ENCODE measurements at regions not wholly inside any gene's neighbourhood (a gene's known extent, or its start where the extent isn't known, plus 50 kb on each side); places are given as distances from the start of the nearest gene placed in this dataset.

DNA sequence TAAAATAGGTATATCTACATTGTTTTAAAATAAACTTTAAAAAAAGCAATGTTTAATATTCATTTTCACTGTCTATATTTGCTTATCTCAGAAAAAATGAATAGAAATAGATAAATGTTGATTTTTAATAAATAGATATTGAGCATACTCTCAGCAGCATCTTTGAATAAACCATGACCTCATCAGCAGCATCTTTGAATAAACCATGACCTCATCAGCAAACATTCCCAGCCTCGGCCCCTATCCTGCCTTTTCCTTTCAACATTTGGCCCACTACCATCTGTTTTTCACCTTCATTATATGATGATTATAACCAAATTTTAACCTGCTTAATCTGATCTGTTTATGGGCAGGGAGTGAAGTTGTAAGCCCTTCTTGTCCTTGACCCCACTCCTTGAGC lies 148.7 kb upstream of the SAMSN1 start:
- DNase-seq (ENCODE audit: low read depth) = no peak
- no peak overlapping the region for H3K4me3 ChIP-seq (ENCODE audit: low read length)
- TF ChIP-seq, protein P1, sequence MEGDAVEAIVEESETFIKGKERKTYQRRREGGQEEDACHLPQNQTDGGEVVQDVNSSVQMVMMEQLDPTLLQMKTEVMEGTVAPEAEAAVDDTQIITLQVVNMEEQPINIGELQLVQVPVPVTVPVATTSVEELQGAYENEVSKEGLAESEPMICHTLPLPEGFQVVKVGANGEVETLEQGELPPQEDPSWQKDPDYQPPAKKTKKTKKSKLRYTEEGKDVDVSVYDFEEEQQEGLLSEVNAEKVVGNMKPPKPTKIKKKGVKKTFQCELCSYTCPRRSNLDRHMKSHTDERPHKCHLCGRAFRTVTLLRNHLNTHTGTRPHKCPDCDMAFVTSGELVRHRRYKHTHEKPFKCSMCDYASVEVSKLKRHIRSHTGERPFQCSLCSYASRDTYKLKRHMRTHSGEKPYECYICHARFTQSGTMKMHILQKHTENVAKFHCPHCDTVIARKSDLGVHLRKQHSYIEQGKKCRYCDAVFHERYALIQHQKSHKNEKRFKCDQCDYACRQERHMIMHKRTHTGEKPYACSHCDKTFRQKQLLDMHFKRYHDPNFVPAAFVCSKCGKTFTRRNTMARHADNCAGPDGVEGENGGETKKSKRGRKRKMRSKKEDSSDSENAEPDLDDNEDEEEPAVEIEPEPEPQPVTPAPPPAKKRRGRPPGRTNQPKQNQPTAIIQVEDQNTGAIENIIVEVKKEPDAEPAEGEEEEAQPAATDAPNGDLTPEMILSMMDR (IDR thresholded peaks at IDR 0.05; ENCODE audit: insufficient read depth, low read depth, low read length, missing control alignments) = no peak

DNA sequence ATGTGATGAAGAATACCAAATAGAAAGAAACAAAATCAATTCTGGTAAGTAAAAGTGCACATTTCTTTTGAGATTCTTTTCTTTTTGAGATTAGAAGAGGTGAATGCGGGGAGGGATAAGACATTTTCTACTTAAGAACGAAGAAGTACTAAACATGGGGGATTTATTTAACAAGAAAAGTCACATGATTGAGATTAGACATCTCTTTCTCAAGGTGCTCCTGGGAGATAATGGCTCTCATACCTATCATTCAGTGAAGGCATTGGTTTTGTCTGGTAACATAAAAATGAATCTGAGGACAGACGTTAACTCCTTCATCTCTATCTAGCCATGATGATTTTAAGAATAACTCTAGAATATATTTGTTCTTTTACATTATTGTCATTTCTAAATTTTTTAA lies 147.9 kb upstream of the SAMSN1 start:
- DNase-seq (ENCODE audit: low read depth) = no peak
- no peak overlapping the region for H3K4me3 ChIP-seq (ENCODE audit: low read length)
- TF ChIP-seq, protein P1 (IDR thresholded peaks at IDR 0.05; ENCODE audit: insufficient read depth, low read depth, low read length, missing control alignments) = no peak

DNA sequence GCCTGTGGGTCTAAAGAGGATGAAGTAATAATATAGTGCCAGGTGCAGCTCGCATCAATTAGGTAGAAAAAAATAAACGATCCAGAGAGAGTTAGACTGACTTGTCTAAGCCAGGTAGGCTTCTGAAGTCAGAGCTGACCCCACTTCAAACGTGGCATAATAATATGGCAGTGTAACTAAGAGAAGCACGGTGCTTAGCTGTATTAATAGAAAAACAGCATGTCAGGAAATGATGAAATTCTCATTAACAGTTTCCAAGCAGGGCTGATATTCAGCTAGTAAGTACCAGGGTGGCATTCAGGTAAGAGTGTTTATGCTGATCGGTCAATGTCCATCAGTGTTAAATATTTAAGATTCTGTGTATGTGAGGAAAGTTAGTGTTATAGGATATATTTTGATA lies 145.8 kb upstream of the SAMSN1 start:
- DNase-seq (ENCODE audit: low read depth) = no peak
- H3K4me3 ChIP-seq (ENCODE audit: low read length) = no peak overlapping the region
- TF ChIP-seq, protein P1 (IDR thresholded peaks at IDR 0.05; ENCODE audit: insufficient read depth, low read depth, low read length, missing control alignments) = no peak

DNA sequence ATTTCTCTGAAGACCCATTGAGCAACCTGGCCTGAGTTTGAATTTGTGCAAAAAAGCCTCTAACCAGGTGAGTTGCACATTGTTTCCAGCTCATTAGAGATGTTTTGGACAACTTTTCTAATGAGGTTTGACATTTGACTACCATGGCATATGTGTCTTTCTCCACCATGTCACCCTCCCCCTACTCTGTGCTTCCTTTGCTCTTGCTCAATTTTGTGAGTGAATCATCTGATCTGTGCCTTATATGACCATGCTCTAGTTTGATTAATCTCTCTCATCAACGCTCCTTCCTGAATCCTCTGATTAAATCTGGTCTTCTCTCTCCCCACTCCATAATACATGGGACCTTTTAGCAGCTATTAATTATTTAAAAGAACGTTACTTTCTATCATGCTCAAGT lies 144.8 kb upstream of the SAMSN1 start:
- H3K4me3 ChIP-seq (ENCODE audit: low read length) = no peak overlapping the region
- TF ChIP-seq, protein P1 (IDR thresholded peaks at IDR 0.05; ENCODE audit: insufficient read depth, low read depth, low read length, missing control alignments) = no peak
- peak; percentile 26 for DNase-seq (ENCODE audit: low read depth)

DNA sequence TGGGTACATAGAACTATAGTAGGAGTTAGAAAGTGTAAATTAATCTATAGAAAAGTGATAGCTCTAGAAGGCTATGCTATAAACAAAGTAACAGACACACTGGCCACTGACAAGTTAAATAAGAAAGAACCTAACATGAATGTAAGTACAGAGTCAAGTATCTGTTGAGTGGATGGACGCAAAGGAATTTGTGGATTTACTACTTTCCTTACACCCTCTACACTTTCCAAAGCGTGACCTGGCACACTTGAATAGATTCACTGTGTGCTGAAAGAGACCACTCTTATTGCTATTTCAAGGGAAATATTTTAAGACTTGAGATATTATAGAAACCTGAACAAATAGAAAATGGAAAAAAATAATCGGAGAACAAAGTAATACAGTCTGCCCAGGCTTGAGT lies 142.8 kb upstream of the SAMSN1 start:
- H3K4me3 ChIP-seq (ENCODE audit: low read length) = no peak overlapping the region
- DNase-seq (ENCODE audit: low read depth) = no peak
- TF ChIP-seq, protein P1 (IDR thresholded peaks at IDR 0.05; ENCODE audit: insufficient read depth, low read depth, low read length, missing control alignments) = no peak

DNA sequence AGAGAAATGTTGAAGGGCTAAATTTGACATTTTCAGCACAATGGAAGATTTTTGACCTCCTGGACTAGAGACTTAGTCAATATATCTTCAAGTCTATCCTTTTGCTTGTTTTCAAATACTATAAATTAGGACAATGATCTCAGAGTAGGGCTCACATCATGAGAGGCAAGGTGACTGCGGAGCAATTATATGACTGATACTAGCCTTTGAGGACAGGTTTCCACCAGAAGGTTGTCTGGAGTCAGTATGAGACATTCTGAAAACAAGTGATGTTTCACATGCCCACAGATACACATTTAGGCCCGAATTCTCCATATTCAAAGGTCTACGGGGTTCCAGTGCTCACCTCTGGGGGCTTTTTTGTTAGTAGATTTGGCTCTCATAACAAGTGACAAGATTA lies 142.3 kb upstream of the SAMSN1 start:
- TF ChIP-seq, protein P1 (IDR thresholded peaks at IDR 0.05; ENCODE audit: insufficient read depth, low read depth, low read length, missing control alignments) = no peak
- no peak for DNase-seq (ENCODE audit: low read depth)
- no peak overlapping the region for H3K4me3 ChIP-seq (ENCODE audit: low read length)

DNA sequence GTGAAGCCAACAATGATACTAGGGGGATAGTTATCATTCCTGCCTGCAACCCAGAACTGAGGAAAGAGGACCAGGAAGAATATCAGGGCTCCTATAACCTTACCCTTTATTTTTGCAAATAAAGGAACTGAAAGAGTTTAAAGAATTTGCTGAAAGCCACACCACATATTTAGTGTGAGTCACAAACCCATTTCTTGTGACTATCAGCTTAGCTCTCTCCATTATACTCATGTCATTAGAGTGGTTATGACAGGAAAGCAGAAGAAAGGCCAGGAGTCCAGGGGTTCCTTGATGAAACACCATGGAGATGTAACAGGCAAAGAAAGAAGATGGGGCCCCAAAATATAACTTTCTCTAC lies 141.1 kb upstream of the SAMSN1 start:
- DNase-seq (ENCODE audit: low read depth) = no peak
- H3K4me3 ChIP-seq (ENCODE audit: low read length) = no peak overlapping the region
- TF ChIP-seq, protein P1 (IDR thresholded peaks at IDR 0.05; ENCODE audit: insufficient read depth, low read depth, low read length, missing control alignments) = no peak
